ENCODE measurements at regions not wholly inside any gene's neighbourhood (a gene's known extent, or its start where the extent isn't known, plus 50 kb on each side); places are given as distances from the start of the nearest gene placed in this dataset.

GRCh38 chr12:62135553-62136200 is 124.5 kb upstream of the USP15 start:
- TF ChIP-seq POLR2A (IDR thresholded peaks at IDR 0.05) (no peak), CTCF (IDR thresholded peaks at IDR 0.05) (no peak), EP300 (IDR thresholded peaks at IDR 0.05) (no peak), POLR2AphosphoS5 (IDR thresholded peaks at IDR 0.05) (no peak)

Measured in sigmoid colon (tissue), 4 donors.